ENCODE measurements at regions not wholly inside any gene's neighbourhood (a gene's known extent, or its start where the extent isn't known, plus 50 kb on each side); places are given as distances from the start of the nearest gene placed in this dataset.
A peak's percentile ranks its signal among the peaks of the same experiment; 100 is the strongest.

GRCh38 chr15:35596285-35596684 lies 50.3 kb upstream of the DPH6 start:
- no peak for DNase-seq

DNA sequence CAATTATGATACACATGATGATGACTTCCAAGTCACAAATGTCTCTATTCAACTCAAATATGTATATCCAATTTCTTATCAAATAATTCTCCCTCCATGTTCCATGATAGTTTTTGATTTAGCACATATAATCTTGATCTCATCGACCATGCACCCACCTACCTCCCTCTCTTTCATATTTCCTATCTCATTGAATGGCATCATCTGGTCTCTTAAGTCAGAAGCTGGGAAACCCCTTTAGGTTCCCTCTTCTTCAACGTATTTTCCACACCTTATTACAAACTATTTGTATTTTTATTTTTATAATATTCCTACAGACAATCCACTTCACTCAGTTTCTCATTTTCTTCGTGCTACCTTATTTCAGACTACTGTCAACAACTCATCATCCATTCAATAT lies 56.9 kb upstream of the DPH6 start:
- no peak for DNase-seq

DNA sequence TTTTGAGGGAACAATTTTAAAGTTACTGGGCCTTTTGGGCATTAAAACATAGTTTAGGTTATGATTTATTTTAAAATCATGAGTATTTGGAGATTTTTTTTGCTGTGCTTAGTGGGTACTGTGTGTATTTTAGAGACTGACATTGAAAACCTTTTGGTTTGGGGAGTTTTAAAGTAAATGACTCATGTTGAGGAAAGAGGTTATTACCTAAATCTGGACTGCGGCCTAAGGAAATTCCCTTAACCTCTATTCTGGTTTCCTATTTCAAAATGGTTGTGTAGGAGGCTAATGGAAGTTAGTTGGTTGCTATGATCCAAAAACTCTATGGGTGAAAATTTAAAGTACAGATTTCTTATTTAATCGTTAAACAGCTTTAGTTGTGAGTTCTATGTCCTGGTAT lies 57.3 kb upstream of the DPH6 start:
- no peak for DNase-seq

- no peak for DNase-seq
Measured at GRCh38 chr15:35603856-35604255, 57.9 kb upstream of the DPH6 start.

DNA sequence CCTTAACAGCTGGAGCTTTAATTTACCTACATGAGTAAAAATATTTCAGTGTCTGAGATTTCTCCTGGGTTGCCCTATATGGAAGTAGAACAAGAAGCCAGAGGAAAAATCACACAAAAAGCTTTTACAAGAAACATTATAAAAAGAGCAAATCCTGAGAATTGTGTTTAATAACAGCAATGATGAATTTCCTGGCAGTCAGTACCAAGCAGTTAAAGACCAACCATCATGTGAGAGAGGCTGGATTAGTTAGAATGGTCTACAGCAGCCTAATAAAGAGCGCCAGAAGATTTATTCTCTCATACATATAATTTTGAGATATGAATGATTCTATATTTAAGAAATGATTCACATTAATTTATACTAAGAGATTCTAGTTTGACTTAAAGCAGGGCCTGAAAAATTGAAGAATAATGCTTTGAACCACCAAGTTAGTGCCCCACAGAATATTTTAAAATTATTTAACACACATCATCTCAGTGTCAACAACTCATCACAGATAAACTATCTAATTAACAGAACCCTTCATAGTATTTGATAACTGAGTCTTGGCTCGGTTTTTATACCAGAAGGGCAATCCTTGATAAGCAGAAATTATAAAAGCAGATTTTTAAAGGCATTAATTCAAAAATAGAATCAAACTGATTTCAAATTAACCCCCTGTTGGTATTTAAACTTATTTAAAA lies 59.9 kb upstream of the DPH6 start:
- DNase-seq: no peak

GRCh38 chr15:35606450-35606779 lies 60.5 kb upstream of the DPH6 start:
- no peak for DNase-seq

DNA sequence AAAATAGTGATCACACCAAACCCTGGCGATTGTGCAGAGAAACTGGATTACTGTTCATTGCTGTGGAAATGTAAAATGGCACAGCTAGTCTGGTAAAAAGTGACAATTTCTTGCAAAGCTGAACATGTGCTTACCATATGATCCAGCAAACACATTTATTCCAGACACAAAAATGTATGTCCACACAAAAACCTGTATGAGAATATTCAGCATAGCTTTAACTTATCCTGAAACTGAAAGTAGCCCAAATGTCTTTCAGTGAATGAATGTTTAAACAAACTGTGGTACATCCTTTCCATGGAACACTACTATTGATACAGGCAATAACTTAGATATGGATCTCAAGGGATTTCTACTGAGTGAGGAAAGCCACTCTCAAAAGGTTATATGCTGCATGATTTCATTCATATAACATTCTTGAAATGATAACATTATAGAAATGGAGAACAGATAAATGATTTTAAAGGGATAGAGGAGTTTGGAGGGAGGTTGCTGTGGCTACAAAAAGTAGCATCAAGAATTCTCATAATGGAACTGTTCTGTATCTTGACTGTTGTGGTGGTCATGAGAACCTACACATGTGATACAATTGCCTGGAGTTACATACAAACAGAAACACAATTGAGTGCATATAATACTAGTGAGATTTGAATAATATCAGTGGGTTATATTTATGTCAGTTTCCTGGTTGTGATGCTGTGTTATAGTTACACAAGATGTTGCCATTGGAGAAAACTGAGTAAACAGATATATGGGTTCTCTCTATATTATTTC lies 70.7 kb upstream of the DPH6 start:
- no peak for DNase-seq

- no peak for DNase-seq
Measured at GRCh38 chr15:35618260-35619188, 72.6 kb upstream of the DPH6 start.

DNA sequence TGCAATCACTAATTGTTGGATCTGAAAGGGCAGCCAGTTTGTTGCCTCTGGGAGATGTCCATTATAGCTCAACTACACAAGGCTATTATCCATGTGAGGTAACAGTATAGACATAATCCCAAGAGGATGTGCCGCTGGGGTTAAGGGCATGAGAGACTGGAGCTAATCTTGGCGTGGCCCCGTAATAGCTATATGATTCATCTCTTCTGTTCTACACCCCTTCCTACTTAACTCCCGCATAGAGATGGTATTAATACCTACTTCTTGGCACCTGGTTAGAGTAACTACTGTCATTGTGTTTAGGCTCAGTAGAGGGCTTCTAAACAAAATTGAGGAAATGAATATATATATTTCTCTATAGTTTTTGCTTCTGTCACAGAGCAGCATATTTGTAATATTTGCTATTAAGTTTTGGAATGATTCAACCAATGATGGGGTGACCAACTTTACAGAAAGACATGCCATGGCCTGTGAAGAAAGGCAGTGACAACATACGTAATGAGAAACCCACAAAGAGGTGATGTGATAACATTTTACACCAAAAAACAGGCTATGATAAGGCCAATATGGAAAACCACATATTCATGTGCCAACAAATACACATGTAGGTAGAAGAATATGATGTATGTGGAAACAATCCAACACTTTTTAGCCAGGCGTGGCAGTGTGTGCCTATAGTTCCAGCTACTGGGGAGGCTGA lies 76.8 kb upstream of the DPH6 start:
- DNase-seq: no peak

DNA sequence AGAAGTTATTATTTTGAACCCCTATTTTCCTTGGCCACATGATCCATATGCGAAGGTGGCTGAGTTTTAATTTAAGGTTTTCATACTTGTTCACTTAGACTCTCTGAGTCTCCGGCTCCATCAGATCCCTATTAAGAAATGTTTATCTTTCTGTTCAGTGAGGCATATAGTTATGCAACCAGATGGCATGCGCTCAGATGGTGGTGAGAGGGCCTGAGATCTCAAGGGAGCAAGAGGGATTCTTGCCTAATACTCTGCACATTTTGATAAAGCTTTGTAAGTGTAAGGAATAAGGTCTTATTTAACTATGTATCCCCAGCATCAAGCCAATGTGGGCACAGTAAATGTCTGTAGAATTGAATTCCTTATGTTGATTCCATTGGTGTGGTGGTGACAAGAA lies 78.9 kb upstream of the DPH6 start:
- DNase-seq: peak; percentile 85

GRCh38 chr15:35626571-35627318 lies 80.8 kb upstream of the DPH6 start:
- DNase-seq: peak; percentile 15

- DNase-seq: no peak
Measured at GRCh38 chr15:35627696-35628095, 81.7 kb upstream of the DPH6 start.

DNA sequence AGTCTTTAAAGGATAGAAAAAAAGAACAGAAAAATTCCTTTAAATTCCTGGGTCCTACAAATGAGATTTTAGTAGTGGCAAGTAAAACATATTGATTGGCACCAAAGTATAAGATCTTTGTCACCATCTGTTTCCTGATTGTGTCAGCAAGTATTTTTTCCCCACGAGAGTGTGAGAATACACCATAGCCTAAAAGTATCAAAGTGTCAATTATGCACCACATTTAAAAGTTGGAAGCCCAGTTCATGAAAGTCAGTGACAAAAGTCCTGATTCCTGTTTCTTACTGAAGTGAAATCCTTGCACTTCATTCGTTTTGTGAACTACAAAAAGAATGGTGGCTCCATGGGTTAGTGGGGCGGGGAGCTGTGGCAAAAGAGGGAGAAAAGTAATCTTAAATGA lies 83.8 kb upstream of the DPH6 start:
- DNase-seq: no peak

DNA sequence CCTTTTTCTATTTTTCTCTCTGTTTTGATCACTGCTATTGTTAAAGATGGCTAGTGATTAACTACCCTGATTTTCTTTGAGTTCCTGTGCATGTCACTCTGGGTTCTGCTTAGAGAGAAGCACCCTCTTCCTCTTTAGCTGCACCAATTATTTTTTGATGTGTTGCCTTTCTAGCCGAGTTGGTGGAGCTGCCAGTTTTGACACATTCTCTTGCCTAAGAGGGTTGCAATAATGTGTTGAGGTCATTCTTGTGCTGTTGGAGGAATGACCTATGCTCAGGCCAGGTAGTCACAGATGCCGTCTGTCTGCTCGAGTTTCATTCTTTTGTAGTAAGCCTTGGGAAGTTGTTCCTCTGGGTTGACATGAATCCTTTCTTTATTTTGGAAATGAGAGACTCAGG lies 84.6 kb upstream of the DPH6 start:
- no peak for DNase-seq

- DNase-seq: no peak
Measured at GRCh38 chr15:35630985-35631384, 85.0 kb upstream of the DPH6 start.

GRCh38 chr15:35633677-35634076 lies 87.7 kb upstream of the DPH6 start:
- no peak for DNase-seq

- no peak for DNase-seq
Measured at GRCh38 chr15:35646790-35647189, 100.8 kb upstream of the DPH6 start.

DNA sequence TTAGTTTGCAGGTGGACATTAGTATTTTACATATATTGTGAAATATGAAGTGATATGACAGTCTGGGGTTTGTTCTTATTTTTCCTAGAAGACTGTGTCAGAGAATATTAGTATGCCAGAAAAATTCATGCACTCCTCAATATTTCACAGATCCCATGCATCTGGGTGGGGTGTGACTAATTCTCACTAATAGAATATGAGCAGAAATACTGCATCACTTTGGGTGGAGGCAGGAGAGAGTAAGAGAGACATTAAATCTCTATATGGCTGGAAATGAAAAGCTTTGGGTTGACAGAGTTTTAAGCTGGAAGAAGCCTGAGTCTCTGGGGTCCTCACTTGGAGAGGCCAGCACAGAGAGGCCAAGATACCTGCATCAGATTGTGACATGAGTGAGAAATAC lies 101.3 kb upstream of the DPH6 start:
- DNase-seq: no peak

GRCh38 chr15:35648941-35649340 lies 103.0 kb upstream of the DPH6 start:
- DNase-seq: no peak

GRCh38 chr15:35649575-35649974 lies 103.6 kb upstream of the DPH6 start:
- DNase-seq: no peak

GRCh38 chr15:35654332-35654731 lies 108.4 kb upstream of the DPH6 start:
- DNase-seq: no peak

DNA sequence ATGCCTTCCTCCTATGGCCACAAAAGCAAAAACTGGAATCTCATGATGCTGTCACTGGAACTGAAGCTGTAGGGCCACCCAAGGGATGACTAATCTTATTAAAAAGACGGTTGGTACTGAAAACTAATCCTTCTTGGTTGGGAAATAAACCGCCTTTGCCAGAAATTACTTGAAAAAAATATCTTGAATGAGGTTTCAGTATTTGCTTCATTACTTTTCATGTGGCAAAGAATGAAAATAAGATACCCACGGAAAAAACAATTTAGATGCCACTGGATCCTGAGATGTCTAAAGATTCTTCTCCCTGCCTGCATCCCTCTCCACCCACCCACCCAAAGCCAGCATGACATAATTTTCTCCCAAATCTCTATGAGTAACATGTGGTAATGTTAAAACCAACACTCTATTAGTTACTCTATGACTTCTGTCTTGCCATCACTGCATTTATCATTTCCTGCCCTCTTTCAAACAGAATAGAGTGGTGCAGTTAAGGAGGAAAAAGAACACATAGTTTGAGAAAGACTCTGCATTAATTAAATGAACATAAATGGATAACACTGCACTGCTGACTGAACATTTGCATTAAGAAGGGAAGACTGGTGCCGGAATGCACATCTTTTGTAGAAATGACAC lies 111.8 kb upstream of the DPH6 start:
- DNase-seq: peak; percentile 30

Measured in fibroblast of skin of back (primary cell).